ENCODE measurements at regions not wholly inside any gene's neighbourhood (a gene's known extent, or its start where the extent isn't known, plus 50 kb on each side); places are given as distances from the start of the nearest gene placed in this dataset.

DNA sequence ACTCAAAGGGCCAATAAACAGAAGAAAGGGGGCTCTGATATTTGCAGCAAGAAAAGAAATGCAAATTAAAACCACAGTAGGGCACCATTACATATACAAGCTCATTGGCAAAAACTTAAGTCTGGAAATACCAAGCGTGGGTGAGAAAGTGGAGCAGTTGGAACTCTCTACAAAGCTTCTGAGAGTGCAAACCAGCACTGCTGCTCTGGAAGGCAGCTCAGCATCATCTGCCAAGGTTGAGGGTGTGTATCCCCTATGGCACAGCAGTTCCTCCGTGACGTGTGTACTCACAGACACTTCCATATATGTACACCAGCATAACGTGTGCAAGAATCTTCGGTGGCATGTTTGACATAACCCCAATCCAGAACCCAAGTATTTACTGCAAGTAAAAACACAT is 271.0 kb upstream of the ATP10A start:
- Mint-ChIP-seq H3K4me1 (no peaks in the 10 kb centered on the region), H3K27ac (no peak overlapping the region), H3K4me3 (no peak overlapping the region), H3K9me3 (ENCODE audit: insufficient read depth) (no peaks in the 10 kb centered on the region), H3K27me3 (peaks cover 5% of the 10 kb centered on the region)
- intact Hi-C loops (cut with micrococcal nuclease) = no loop called here
- H3K27ac ChIP-seq (ENCODE audit: low read length in 2 of 2) = no peak overlapping the region
- H3K36me3 ChIP-seq (replicated peaks in 1 of 2; ENCODE audit: control extremely low read depth in 1 of 2, control insufficient read depth in 1 of 2, extremely low read depth in 1 of 2, insufficient read depth in 2 of 2, low read length in 1 of 2) = no peaks in the 10 kb centered on the region
- no peak for TF ChIP-seq EZH2 (IDR thresholded peaks at IDR 0.05; ENCODE audit: borderline replicate concordance, insufficient read depth, low read depth, low read length, poor library complexity, severe bottlenecking)
- TF ChIP-seq, protein P1, sequence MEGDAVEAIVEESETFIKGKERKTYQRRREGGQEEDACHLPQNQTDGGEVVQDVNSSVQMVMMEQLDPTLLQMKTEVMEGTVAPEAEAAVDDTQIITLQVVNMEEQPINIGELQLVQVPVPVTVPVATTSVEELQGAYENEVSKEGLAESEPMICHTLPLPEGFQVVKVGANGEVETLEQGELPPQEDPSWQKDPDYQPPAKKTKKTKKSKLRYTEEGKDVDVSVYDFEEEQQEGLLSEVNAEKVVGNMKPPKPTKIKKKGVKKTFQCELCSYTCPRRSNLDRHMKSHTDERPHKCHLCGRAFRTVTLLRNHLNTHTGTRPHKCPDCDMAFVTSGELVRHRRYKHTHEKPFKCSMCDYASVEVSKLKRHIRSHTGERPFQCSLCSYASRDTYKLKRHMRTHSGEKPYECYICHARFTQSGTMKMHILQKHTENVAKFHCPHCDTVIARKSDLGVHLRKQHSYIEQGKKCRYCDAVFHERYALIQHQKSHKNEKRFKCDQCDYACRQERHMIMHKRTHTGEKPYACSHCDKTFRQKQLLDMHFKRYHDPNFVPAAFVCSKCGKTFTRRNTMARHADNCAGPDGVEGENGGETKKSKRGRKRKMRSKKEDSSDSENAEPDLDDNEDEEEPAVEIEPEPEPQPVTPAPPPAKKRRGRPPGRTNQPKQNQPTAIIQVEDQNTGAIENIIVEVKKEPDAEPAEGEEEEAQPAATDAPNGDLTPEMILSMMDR (IDR thresholded peaks at IDR 0.05) = no peak
- ATAC-seq (ENCODE audit: low read depth) = no peak
- H3K4me2 ChIP-seq (replicated peaks; ENCODE audit: low read depth, low read length, poor library complexity, severe bottlenecking) = no peak overlapping the region
- peaks cover 0 to 7% (median 0%) of the 10 kb centered on the region in 4 experiments for H3K27me3 ChIP-seq (replicated peaks in 1 of 4; ENCODE audit: control extremely low read depth in 1 of 4, control insufficient read depth in 3 of 4, insufficient read depth in 4 of 4, low read length in 3 of 4)
- H2AFZ ChIP-seq (ENCODE audit: insufficient read depth, low read depth, low read length, poor library complexity, severe bottlenecking) = no peak overlapping the region
- WGBS (ENCODE audit: insufficient coverage) = 77% methylated on average over 4 of the region's 5 CpGs
- H3K4me1 ChIP-seq (ENCODE audit: control insufficient read depth in 2 of 2, insufficient read depth in 2 of 2, low read length in 2 of 2) = no peaks in the 10 kb centered on the region
- no peaks in the 10 kb centered on the region for H3K9me3 ChIP-seq (ENCODE audit: control extremely low read depth in 1 of 3, control insufficient read depth in 2 of 3, insufficient read depth in 1 of 3, low read length in 2 of 3)
- no peak overlapping the region for H3K4me3 ChIP-seq (ENCODE audit: control extremely low read depth in 1 of 5, extremely low read depth in 1 of 5, insufficient read depth in 1 of 5, low read depth in 2 of 5, low read length in 4 of 5)
- H4K20me1 ChIP-seq (ENCODE audit: control insufficient read depth, insufficient read depth, low read length, poor library complexity, severe bottlenecking) = no peaks in the 10 kb centered on the region
- POLR2A ChIA-PET = no interaction called here
- DNase-seq = no peak
- H3K9ac ChIP-seq (ENCODE audit: low read length) = no peak overlapping the region
- CTCF ChIA-PET = no interaction called here
- H3K79me2 ChIP-seq (ENCODE audit: control insufficient read depth, insufficient read depth, low read length) = no peaks in the 10 kb centered on the region

DNA sequence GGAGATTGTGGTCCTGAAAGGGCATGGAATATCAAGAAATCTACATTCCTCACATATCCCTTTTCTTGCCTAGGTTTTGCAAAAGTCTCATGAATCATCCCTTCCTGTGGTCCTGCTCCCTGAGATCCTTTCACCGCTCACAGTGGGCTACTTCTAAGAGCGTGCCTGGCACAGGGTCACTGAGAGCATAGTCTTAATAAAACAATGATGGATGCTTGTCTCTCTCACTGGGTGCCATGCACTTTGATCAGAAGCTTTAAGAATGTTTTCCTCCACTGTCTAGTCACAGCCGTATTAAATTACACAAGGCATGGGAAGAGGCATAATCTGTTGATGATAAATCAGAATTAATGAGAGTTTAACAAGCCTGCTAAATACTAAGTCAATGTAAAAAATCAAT is 269.7 kb upstream of the ATP10A start:
- ATAC-seq (ENCODE audit: low read depth) (no peak), DNase-seq (no peak)
- Mint-ChIP-seq H3K9me3 (ENCODE audit: insufficient read depth) (no peaks in the 10 kb centered on the region), H3K4me3 (no peak overlapping the region), H3K27me3 (peaks cover 5% of the 10 kb centered on the region), H3K4me1 (no peaks in the 10 kb centered on the region), H3K27ac (no peak overlapping the region)
- Histone ChIP-seq H3K9me3 (ENCODE audit: control extremely low read depth in 1 of 3, control insufficient read depth in 2 of 3, insufficient read depth in 1 of 3, low read length in 2 of 3) (no peaks in the 10 kb centered on the region), H3K4me2 (replicated peaks; ENCODE audit: low read depth, low read length, poor library complexity, severe bottlenecking) (no peak overlapping the region), H3K4me1 (ENCODE audit: control insufficient read depth in 2 of 2, insufficient read depth in 2 of 2, low read length in 2 of 2) (no peaks in the 10 kb centered on the region), H3K4me3 (ENCODE audit: control extremely low read depth in 1 of 5, extremely low read depth in 1 of 5, insufficient read depth in 1 of 5, low read depth in 2 of 5, low read length in 4 of 5) (no peak overlapping the region), H4K20me1 (ENCODE audit: control insufficient read depth, insufficient read depth, low read length, poor library complexity, severe bottlenecking) (no peaks in the 10 kb centered on the region), H3K27ac (ENCODE audit: low read length in 2 of 2) (no peak overlapping the region), H3K9ac (ENCODE audit: low read length) (no peak overlapping the region), H3K36me3 (replicated peaks in 1 of 2; ENCODE audit: control extremely low read depth in 1 of 2, control insufficient read depth in 1 of 2, extremely low read depth in 1 of 2, insufficient read depth in 2 of 2, low read length in 1 of 2) (no peaks in the 10 kb centered on the region), H2AFZ (ENCODE audit: insufficient read depth, low read depth, low read length, poor library complexity, severe bottlenecking) (no peak overlapping the region), H3K27me3 (replicated peaks in 1 of 4; ENCODE audit: control extremely low read depth in 1 of 4, control insufficient read depth in 3 of 4, insufficient read depth in 4 of 4, low read length in 3 of 4) (peaks cover 0 to 7% (median 1%) of the 10 kb centered on the region in 4 experiments), H3K79me2 (ENCODE audit: control insufficient read depth, insufficient read depth, low read length) (no peaks in the 10 kb centered on the region)
- CTCF ChIA-PET = no interaction called here
- POLR2A ChIA-PET = no interaction called here
- TF ChIP-seq EZH2 (IDR thresholded peaks at IDR 0.05; ENCODE audit: borderline replicate concordance, insufficient read depth, low read depth, low read length, poor library complexity, severe bottlenecking) = no peak
- TF ChIP-seq, protein P1 (IDR thresholded peaks at IDR 0.05) = no peak
- 100% methylated on average over 1 of the region's 3 CpGs for WGBS (ENCODE audit: insufficient coverage)
- intact Hi-C loops (cut with micrococcal nuclease) = no loop called here
